HEK293 (cell line): ENCODE measurements at regions not wholly inside any gene's neighbourhood (a gene's known extent, or its start where the extent isn't known, plus 50 kb on each side); places are given as distances from the start of the nearest gene placed in this dataset.

Source experiments
- ZBTB21 ChIP-seq: fragments of 450-650 bp; formaldehyde crosslinking; IDR thresholded peaks from 2 replicates; pipeline ENCODE4 v1.5.1; 2017; ENCODE audit warnings: missing biosample characterization, missing genetic modification characterization
- ZNF274 ChIP-seq, 2 experiments: fragments of 200-500 bp in 1 of 2; fragments of 450-650 bp in 1 of 2; sonication (Bioruptor generic) in 1 of 2; formaldehyde crosslinking in 1 of 2; IDR thresholded peaks; 2 replicates each; pipeline versions ENCODE4 v1.5.1 to v1.6.1; 2014 to 2016; ENCODE audit warnings: borderline replicate concordance in 1 of 2, inconsistent platforms in 1 of 2, low read length in 1 of 2, missing biosample characterization in 1 of 2, missing genetic modification characterization in 1 of 2
- ZNF580 ChIP-seq: fragments of 450-650 bp; formaldehyde crosslinking; IDR thresholded peaks from 2 replicates; pipeline ENCODE4 v1.5.1; 2016; ENCODE audit warnings: missing biosample characterization, missing genetic modification characterization
- ZNF654 ChIP-seq: fragments of 450-650 bp; formaldehyde crosslinking; IDR thresholded peaks from 2 replicates; pipeline ENCODE4 v1.5.1; 2016; ENCODE audit warnings: low read depth, missing biosample characterization, missing genetic modification characterization
- ZNF658 ChIP-seq: fragments of 450-650 bp; formaldehyde crosslinking; IDR thresholded peaks from 2 replicates; pipeline ENCODE4; 2016; ENCODE audit warnings: missing biosample characterization, missing genetic modification characterization
- ZSCAN5A ChIP-seq: fragments of 450-650 bp; formaldehyde crosslinking; IDR thresholded peaks from 2 replicates; pipeline ENCODE4 v1.5.1; 2016; ENCODE audit warnings: missing biosample characterization, missing genetic modification characterization

- TF ChIP-seq ZNF658 (tag by site-specific recombination): no peak
- TF ChIP-seq ZSCAN5A (tag by site-specific recombination): no peak
- no peak for TF ChIP-seq ZNF580 (tag by site-specific recombination)
- no peak for TF ChIP-seq ZNF654
- TF ChIP-seq ZBTB21 (tag by site-specific recombination): no peak
- TF ChIP-seq ZNF274 (IDR thresholded peaks at IDR 0.05; ENCODE audit: low read length): no peak
- no peak for TF ChIP-seq ZNF274 (tag by site-specific recombination; IDR thresholded peaks at IDR 0.05; ENCODE audit: borderline replicate concordance)
Observed at GRCh38 chr1:228846952-228847351, 111.7 kb downstream of the RHOU start.
